HTR-8/SVneo (cell line): ENCODE measurements at regions not wholly inside any gene's neighbourhood (a gene's known extent, or its start where the extent isn't known, plus 50 kb on each side); places are given as distances from the start of the nearest gene placed in this dataset.

ENCODE experiments used
- DNase-seq: peaks from one replicate; pipeline ENCODE4 v3.0.0; 2011; ENCODE audit warnings: low spot score, mixed read lengths; ENCODE audit not compliant: insufficient read length
- FAIRE-seq: peaks from 2 replicates; lab custom pipeline; 2011; peaks lifted over from hg19 to GRCh38; lab: Jason Lieb, UNC

- DNase-seq (no peak), FAIRE-seq (no peak)
Measured at GRCh38 chr13:81846771-81847170, 1505.8 kb upstream of the SPRY2 start.

- DNase-seq (no peak), FAIRE-seq (no peak)
Measured at GRCh38 chr13:81821259-81821658, 1480.3 kb upstream of the SPRY2 start.

GRCh38 chr13:81800433-81800832 lies 1459.5 kb upstream of the SPRY2 start:
- FAIRE-seq, result no peak

GRCh38 chr13:81795710-81796109 lies 1454.8 kb upstream of the SPRY2 start:
- no peak for DNase-seq
- no peak for FAIRE-seq

More at GRCh38 chr13:81800433-81800832, 1459.5 kb upstream of the SPRY2 start:
- no peak for DNase-seq

GRCh38 chr13:81791641-81792040 lies 1450.7 kb upstream of the SPRY2 start:
- DNase-seq (no peak), FAIRE-seq (no peak)

- FAIRE-seq (no peak), DNase-seq (no peak)
Measured at GRCh38 chr13:81781471-81781870, 1440.5 kb upstream of the SPRY2 start.

- DNase-seq (no peak), FAIRE-seq (no peak)
Measured at GRCh38 chr13:81779876-81780275, 1439.0 kb upstream of the SPRY2 start.

GRCh38 chr13:81778350-81778749 lies 1437.4 kb upstream of the SPRY2 start:
- DNase-seq (no peak), FAIRE-seq (no peak)

- DNase-seq (no peak), FAIRE-seq (no peak)
Measured at GRCh38 chr13:81773263-81773662, 1432.3 kb upstream of the SPRY2 start.

GRCh38 chr13:81771951-81772350 lies 1431.0 kb upstream of the SPRY2 start:
- FAIRE-seq, result no peak
- no peak for DNase-seq

- FAIRE-seq, result no peak
- DNase-seq, result no peak
Measured at GRCh38 chr13:81770868-81771505, 1430.1 kb upstream of the SPRY2 start.

- FAIRE-seq (no peak), DNase-seq (no peak)
Measured at GRCh38 chr13:81762449-81762848, 1421.5 kb upstream of the SPRY2 start.

- FAIRE-seq, result no peak
Measured at GRCh38 chr13:81760316-81760715, 1419.4 kb upstream of the SPRY2 start.

GRCh38 chr13:81757348-81757970 lies 1416.5 kb upstream of the SPRY2 start:
- FAIRE-seq, result no peak
- DNase-seq, result no peak

More at GRCh38 chr13:81760316-81760715, 1419.4 kb upstream of the SPRY2 start:
- no peak for DNase-seq

GRCh38 chr13:81745391-81745790 lies 1404.5 kb upstream of the SPRY2 start:
- no peak for DNase-seq
- FAIRE-seq, result no peak

- no peak for DNase-seq
- no peak for FAIRE-seq
Measured at GRCh38 chr13:81738364-81738763, 1397.4 kb upstream of the SPRY2 start.

- no peak for FAIRE-seq
- no peak for DNase-seq
Measured at GRCh38 chr13:81726037-81726726, 1385.3 kb upstream of the SPRY2 start.

- no peak for DNase-seq
Measured at GRCh38 chr13:81722456-81722855, 1381.5 kb upstream of the SPRY2 start.

GRCh38 chr13:81721400-81721799 lies 1380.5 kb upstream of the SPRY2 start:
- FAIRE-seq, result no peak
- DNase-seq, result no peak

More at GRCh38 chr13:81722456-81722855, 1381.5 kb upstream of the SPRY2 start:
- FAIRE-seq, result no peak

- FAIRE-seq (no peak), DNase-seq (no peak)
Measured at GRCh38 chr13:81714513-81714912, 1373.6 kb upstream of the SPRY2 start.

GRCh38 chr13:81713201-81713600 lies 1372.3 kb upstream of the SPRY2 start:
- DNase-seq (no peak), FAIRE-seq (no peak)
